H9 (cell line): ENCODE measurements at regions not wholly inside any gene's neighbourhood (a gene's known extent, or its start where the extent isn't known, plus 50 kb on each side); places are given as distances from the start of the nearest gene placed in this dataset.

Experiments used
- DNase-seq: peaks from one replicate; pipeline ENCODE4 v3.0.0-alpha.2; 2017
- H2AFZ ChIP-seq: one replicate; pipeline ENCODE4 v1.6.1; 2013; ENCODE audit warnings: mild to moderate bottlenecking, low read length, control low read depth, moderate library complexity
- H2AK5ac ChIP-seq: 2 replicates; pipeline ENCODE4 v1.6.1; 2013; ENCODE audit warnings: low read length, control low read depth, mixed read lengths; ENCODE audit not compliant: insufficient read length
- H2BK120ac ChIP-seq: one replicate; pipeline ENCODE4 v1.6.1; 2013; ENCODE audit warnings: low read depth, mild to moderate bottlenecking, low read length, control low read depth, inconsistent platforms; ENCODE audit not compliant: poor library complexity, severe bottlenecking
- H2BK12ac ChIP-seq: 2 replicates; pipeline ENCODE4 v1.6.1; 2013; ENCODE audit warnings: low read length, control low read depth, mixed read lengths, low read depth; ENCODE audit not compliant: insufficient read length
- H2BK15ac ChIP-seq: 2 replicates; pipeline ENCODE4 v1.6.1; 2013; ENCODE audit warnings: low read depth, low read length, control low read depth
- H2BK20ac ChIP-seq: one replicate; pipeline ENCODE4 v1.6.1; 2013; ENCODE audit warnings: low read depth, mild to moderate bottlenecking, low read length, control low read depth, inconsistent platforms; ENCODE audit not compliant: poor library complexity, severe bottlenecking
- H2BK5ac ChIP-seq: 2 replicates; pipeline ENCODE4 v1.6.1; 2013; ENCODE audit warnings: low read length, control low read depth, mixed read lengths; ENCODE audit not compliant: insufficient read length
- H3K14ac ChIP-seq: 2 replicates; pipeline ENCODE4 v1.6.1; 2013; ENCODE audit warnings: low read length, control low read depth; ENCODE audit not compliant: insufficient read depth
- H3K18ac ChIP-seq: 2 replicates; pipeline ENCODE4 v1.6.1; 2013; ENCODE audit warnings: low read depth, mild to moderate bottlenecking, mixed read lengths, low read length, control low read depth; ENCODE audit not compliant: insufficient read length
- H3K23ac ChIP-seq: 2 replicates; pipeline ENCODE4 v1.6.1; 2013; ENCODE audit warnings: low read length, control low read depth, mixed read lengths, low read depth; ENCODE audit not compliant: insufficient read length
- H3K23me2 ChIP-seq: 2 replicates; pipeline ENCODE4 v1.6.1; 2013; ENCODE audit warnings: low read depth, mild to moderate bottlenecking, mixed read lengths, low read length, control low read depth; ENCODE audit not compliant: insufficient read length, poor library complexity, severe bottlenecking
- H3K27ac ChIP-seq: 2 replicates; pipeline ENCODE4 v1.5.1; 2013; ENCODE audit warnings: low read length, control low read depth, mixed read lengths, low read depth; ENCODE audit not compliant: insufficient read length
- H3K27me3 ChIP-seq: 2 replicates; pipeline ENCODE4 v1.6.1; 2013; ENCODE audit warnings: low read length, control low read depth, inconsistent platforms; ENCODE audit not compliant: insufficient read depth
- H3K4ac ChIP-seq: 2 replicates; pipeline ENCODE4 v1.6.1; 2013; ENCODE audit warnings: low read depth, mild to moderate bottlenecking, control low read depth, inconsistent platforms, low read length, moderate library complexity
- H3K4me1 ChIP-seq: 2 replicates; pipeline ENCODE4 v1.6.1; 2013; ENCODE audit warnings: low read length, control low read depth, inconsistent platforms; ENCODE audit not compliant: insufficient read depth
- H3K4me2 ChIP-seq: 2 replicates; pipeline ENCODE4 v1.6.1; 2013; ENCODE audit warnings: low read length, control low read depth, mixed read lengths; ENCODE audit not compliant: insufficient read length, insufficient read depth
- H3K56ac ChIP-seq: 2 replicates; pipeline ENCODE4 v1.6.1; 2013; ENCODE audit warnings: low read depth, mild to moderate bottlenecking, mixed read lengths, low read length, control low read depth; ENCODE audit not compliant: insufficient read length
- H3K79me1 ChIP-seq: 2 replicates; pipeline ENCODE4 v1.6.1; 2013; ENCODE audit warnings: low read depth, mild to moderate bottlenecking, moderate library complexity, low read length, control low read depth, inconsistent platforms; ENCODE audit not compliant: insufficient read depth, poor library complexity, severe bottlenecking
- H3K79me2 ChIP-seq: 2 replicates; pipeline ENCODE4 v1.6.1; 2013; ENCODE audit warnings: low read length, control low read depth, inconsistent platforms; ENCODE audit not compliant: insufficient read depth
- H3K9ac ChIP-seq: 2 replicates; pipeline ENCODE4 v1.6.1; 2013; ENCODE audit warnings: low read length, control low read depth, mixed read lengths; ENCODE audit not compliant: insufficient read length; ENCODE audit errors: extremely low read depth
- H3K9me3 ChIP-seq: one replicate; pipeline ENCODE4 v1.6.1; 2013; ENCODE audit warnings: low read depth, low read length, inconsistent platforms; ENCODE audit not compliant: control insufficient read depth
- H3T11ph ChIP-seq: one replicate; pipeline ENCODE4 v1.6.1; 2013; ENCODE audit warnings: mild to moderate bottlenecking, low read length, control low read depth, inconsistent platforms
- H4K20me1 ChIP-seq: one replicate; pipeline ENCODE4 v1.6.1; 2013; ENCODE audit not compliant: control insufficient read depth, insufficient read length, insufficient read depth
- H4K5ac ChIP-seq: 2 replicates; pipeline ENCODE4 v1.6.1; 2013; ENCODE audit warnings: low read depth, mild to moderate bottlenecking, mixed read lengths, low read length, control low read depth; ENCODE audit not compliant: insufficient read length
- H4K8ac ChIP-seq: replicated peaks from 2 replicates; pipeline ENCODE4 v1.6.1; 2013; ENCODE audit warnings: low read length, control low read depth, mixed read lengths, low read depth; ENCODE audit not compliant: insufficient read length
- H4K91ac ChIP-seq: 2 replicates; pipeline ENCODE4 v1.6.1; 2013; ENCODE audit warnings: low read depth, mild to moderate bottlenecking, moderate library complexity, mixed read lengths, low read length, control low read depth; ENCODE audit not compliant: insufficient read length
- H3K27ac Mint-ChIP-seq, 3 experiments: 2 replicates in 2 of 3; 3 replicates in 1 of 3; pipeline ENCODE4 v1.8.0; 2020 to 2021; ENCODE audit warnings: mixed read lengths in 3 of 3, mild to moderate bottlenecking in 1 of 3, moderate library complexity in 1 of 3
- H3K27me3 Mint-ChIP-seq: 2 replicates; pipeline ENCODE4 v1.8.0; 2021; ENCODE audit warnings: low read depth, mild to moderate bottlenecking, moderate library complexity, mixed read lengths
- H3K36me3 Mint-ChIP-seq, 3 experiments: 2 replicates in 2 of 3; 3 replicates in 1 of 3; pipeline ENCODE4 v1.8.0; 2020 to 2021; ENCODE audit warnings: low read depth in 3 of 3, mixed read lengths in 3 of 3; ENCODE audit not compliant: insufficient read depth in 1 of 3
- H3K4me1 Mint-ChIP-seq, 2 experiments: 2 replicates each; pipeline ENCODE4 v1.8.0; 2020; ENCODE audit warnings: mixed read lengths in 2 of 2
- H3K4me3 Mint-ChIP-seq, 2 experiments: 2 replicates in 1 of 2; 3 replicates in 1 of 2; pipeline ENCODE4 v1.8.0; 2020 to 2021; ENCODE audit warnings: mild to moderate bottlenecking in 2 of 2, mixed read lengths in 2 of 2, moderate library complexity in 1 of 2
- H3K9me3 Mint-ChIP-seq, 2 experiments: 2 replicates in 1 of 2; 3 replicates in 1 of 2; pipeline ENCODE4 v1.8.0; 2020; ENCODE audit warnings: mild to moderate bottlenecking in 2 of 2, mixed read lengths in 2 of 2, moderate library complexity in 1 of 2
- CTCF ChIP-seq: fragments of 200-600 bp; sonication (generic); conservative IDR thresholded peaks from 3 replicates; pipeline ENCODE4 v1.8.0; 2021; ENCODE audit warnings: antibody characterized with exemption, mild to moderate bottlenecking
- WGBS: extraction: QIAGEN DNeasy Blood & Tissue Kit; methylation state at CpG from one replicate; pipeline ENCODE4 v1.1.7; 2013; ENCODE audit warnings: missing lambda C conversion rate, low lambda C conversion rate, mixed read lengths; ENCODE audit not compliant: insufficient read length; ENCODE audit errors: extremely low coverage; 5-methylcytosine and 5-hydroxymethylcytosine counted together

DNA sequence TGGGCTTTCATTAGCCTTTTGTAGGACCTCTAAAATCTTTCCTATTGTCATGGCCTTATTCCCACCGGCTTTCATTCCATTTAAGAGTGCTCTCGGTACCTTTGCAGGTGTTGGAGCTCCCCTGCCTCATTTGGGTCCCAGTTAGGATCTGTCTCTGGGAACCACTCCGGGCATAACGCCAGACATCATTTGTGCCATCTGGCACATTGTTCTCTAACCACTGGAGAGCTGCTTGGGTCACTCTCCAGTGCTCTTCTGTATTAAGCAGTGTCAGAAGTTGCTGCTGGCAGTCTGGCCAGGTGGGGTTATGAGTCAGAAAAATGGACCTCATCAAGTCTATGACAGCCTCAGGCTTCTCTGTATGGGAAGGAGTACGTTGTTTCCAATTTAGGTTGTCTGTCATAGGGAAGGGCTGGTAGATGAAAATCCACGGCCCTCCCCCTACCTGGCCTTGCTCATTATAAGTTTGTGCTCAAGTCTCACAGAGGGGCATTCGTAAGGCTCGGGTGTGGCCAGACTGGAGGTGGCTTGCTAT lies 62.9 kb upstream of the MOCS1 start:
- H3K36me3 Mint-ChIP-seq: peaks cover 12 to 45% (median 26%) of the 10 kb centered on the region in 3 experiments
- Histone ChIP-seq H4K8ac (no peak overlapping the region), H3K79me2 (no peaks in the 10 kb centered on the region), H3K79me1 (no peaks in the 10 kb centered on the region), H3K9ac (no peak overlapping the region), H3K14ac (no peak overlapping the region), H3K23me2 (no peaks in the 10 kb centered on the region), H3K18ac (no peak overlapping the region), H4K5ac (no peak overlapping the region), H3K4me2 (no peak overlapping the region), H3T11ph (no peak overlapping the region), H2BK120ac (no peak overlapping the region), H2BK5ac (no peak overlapping the region), H3K27me3 (no peaks in the 10 kb centered on the region), H2AFZ (no peak overlapping the region), H2BK12ac (no peak overlapping the region), H2BK15ac (no peak overlapping the region), H4K91ac (no peak overlapping the region), H3K4ac (no peak overlapping the region), H3K56ac (no peak overlapping the region), H3K27ac (no peak overlapping the region), H3K9me3 (peaks cover 36% of the 10 kb centered on the region), H3K4me1 (no peaks in the 10 kb centered on the region), H2BK20ac (no peak overlapping the region), H3K23ac (no peak overlapping the region), H4K20me1 (no peaks in the 10 kb centered on the region), H2AK5ac (no peak overlapping the region)
- peaks cover 45 to 51% of the 10 kb centered on the region in 2 experiments for H3K9me3 Mint-ChIP-seq
- WGBS: no CpG with 5 or more reads among the region's 8 CpGs
- H3K27ac Mint-ChIP-seq: peak overlapping the region in 1 of 3 experiments; percentile 60; a peak in 1 of 7 replicates
- no peak for TF ChIP-seq CTCF
- H3K4me3 Mint-ChIP-seq: no peak overlapping the region
- peaks cover 10% of the 10 kb centered on the region for H3K27me3 Mint-ChIP-seq
- no peak for DNase-seq
- 0 out of 4 replicates have a peak, but pooled peaks cover 0 to 2% of the 10 kb centered on the region in 2 experiments for H3K4me1 Mint-ChIP-seq
